Spleen (tissue), 7 donors: ENCODE measurements at regions not wholly inside any gene's neighbourhood (a gene's known extent, or its start where the extent isn't known, plus 50 kb on each side); places are given as distances from the start of the nearest gene placed in this dataset.

Experiments used
- POLR2A ChIP-seq, 3 donors: fragments of 450-650 bp; IDR thresholded peaks; one replicate each; pipeline ENCODE4 v1.5.1; 2017; ENCODE audit warnings: antibody characterized with exemption in 3 of 3, mild to moderate bottlenecking in 1 of 3
- TF ChIP-seq, protein P1 (sequence below), 11 experiments: fragments of 200-600 bp in 7 of 11; fragments of 450-650 bp in 4 of 11; sonication (generic) in 4 of 11; IDR thresholded peaks in 8 of 11; conservative IDR thresholded peaks in 3 of 11; 1 replicate in 7 of 11; 2 replicates in 4 of 11; pipeline versions ENCODE4 v1.4.0 to v1.8.0; 2016 to 2021; ENCODE audit warnings: antibody characterized with exemption in 11 of 11, inconsistent platforms in 4 of 11, mild to moderate bottlenecking in 1 of 11
- donor health status: DM: no; HTN: no; CAD: no; lungs with moderate emphysema.
- donor health status: DM: no; HTN: no; CAD: no.
- donor health status: DM: no; HTN: no; CAD: no.

DNA sequence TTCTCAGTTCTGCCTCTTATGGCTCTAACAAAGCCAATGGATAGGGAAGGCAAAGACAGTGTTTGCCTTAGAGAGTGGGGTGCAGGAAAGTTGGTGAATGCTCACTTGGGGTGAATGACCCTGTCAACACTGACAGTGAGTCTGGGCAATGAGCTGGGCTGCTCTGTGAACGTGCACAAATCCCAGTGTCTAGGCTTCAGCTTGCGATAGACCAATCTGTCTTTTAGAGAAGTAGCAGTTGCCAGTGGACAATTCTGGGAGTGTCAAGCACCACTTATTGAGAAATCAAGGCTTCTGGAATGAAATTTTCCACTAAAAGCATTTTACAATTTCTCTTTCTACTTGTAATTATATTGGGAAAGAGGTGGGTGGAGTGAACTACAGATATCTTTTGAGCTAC is 141.4 kb downstream of the HERPUD2 start:
- TF ChIP-seq, protein P1, sequence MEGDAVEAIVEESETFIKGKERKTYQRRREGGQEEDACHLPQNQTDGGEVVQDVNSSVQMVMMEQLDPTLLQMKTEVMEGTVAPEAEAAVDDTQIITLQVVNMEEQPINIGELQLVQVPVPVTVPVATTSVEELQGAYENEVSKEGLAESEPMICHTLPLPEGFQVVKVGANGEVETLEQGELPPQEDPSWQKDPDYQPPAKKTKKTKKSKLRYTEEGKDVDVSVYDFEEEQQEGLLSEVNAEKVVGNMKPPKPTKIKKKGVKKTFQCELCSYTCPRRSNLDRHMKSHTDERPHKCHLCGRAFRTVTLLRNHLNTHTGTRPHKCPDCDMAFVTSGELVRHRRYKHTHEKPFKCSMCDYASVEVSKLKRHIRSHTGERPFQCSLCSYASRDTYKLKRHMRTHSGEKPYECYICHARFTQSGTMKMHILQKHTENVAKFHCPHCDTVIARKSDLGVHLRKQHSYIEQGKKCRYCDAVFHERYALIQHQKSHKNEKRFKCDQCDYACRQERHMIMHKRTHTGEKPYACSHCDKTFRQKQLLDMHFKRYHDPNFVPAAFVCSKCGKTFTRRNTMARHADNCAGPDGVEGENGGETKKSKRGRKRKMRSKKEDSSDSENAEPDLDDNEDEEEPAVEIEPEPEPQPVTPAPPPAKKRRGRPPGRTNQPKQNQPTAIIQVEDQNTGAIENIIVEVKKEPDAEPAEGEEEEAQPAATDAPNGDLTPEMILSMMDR (IDR thresholded peaks at IDR 0.05 in 8 of 11, conservative IDR thresholded peaks at IDR 0.05 in 3 of 11) = no peak
- no peak for TF ChIP-seq POLR2A (IDR thresholded peaks at IDR 0.05)
